ENCODE measurements at regions not wholly inside any gene's neighbourhood (a gene's known extent, or its start where the extent isn't known, plus 50 kb on each side); places are given as distances from the start of the nearest gene placed in this dataset.
"Not testable (repeated sequence)": the region's sequence is repeated elsewhere in the genome, so short reads cannot be mapped to it uniquely, and the experiment has no call there.

DNA sequence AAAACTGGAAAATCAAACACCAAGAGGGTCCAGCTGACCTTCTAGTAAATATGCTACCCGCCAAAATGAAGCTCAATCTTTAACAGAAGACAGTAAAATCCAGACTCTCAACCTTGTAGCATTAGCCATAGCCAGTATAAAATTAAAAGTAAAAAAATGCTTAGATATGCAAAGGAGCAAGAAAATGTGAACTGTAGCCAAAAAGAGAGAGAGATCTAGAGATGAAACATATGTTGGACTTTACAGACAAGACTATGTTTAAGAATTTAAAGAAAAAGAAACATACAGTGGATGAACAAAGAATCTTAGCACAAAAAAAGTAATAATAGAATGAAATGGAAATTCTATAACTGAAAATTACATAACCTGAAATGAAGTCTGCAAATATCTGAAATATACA, 344.5 kb downstream of the LRATD1 start:
- no peak for DNase-seq (ENCODE audit: low read depth in 2 of 2)

- no peak for DNase-seq (ENCODE audit: low read depth in 2 of 2)
Measured at GRCh38 chr2:14978845-14979244, 346.3 kb downstream of the LRATD1 start.

DNA sequence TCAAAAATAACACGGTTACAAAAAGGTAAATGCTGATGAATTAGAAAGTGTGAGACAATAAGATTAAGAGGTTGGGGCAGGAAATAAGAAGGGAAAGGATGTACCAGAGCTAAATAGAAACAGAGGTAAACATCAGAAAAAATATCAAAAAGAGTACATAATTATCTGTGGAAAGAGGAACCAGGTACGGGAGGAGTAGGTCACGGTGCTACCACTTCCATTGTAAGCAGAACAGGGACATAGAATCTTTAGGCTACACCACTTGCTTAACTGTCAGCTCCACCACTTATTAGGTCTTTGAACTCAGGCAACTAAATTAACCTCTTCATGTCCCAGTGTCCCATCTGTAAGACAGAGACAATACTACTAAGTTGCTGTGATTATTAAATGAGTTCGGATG, 350.3 kb downstream of the LRATD1 start:
- DNase-seq (ENCODE audit: low read depth in 2 of 2) = no peak

GRCh38 chr2:14988600-14988999, 356.1 kb downstream of the LRATD1 start:
- DNase-seq (ENCODE audit: low read depth in 2 of 2) = no peak

DNA sequence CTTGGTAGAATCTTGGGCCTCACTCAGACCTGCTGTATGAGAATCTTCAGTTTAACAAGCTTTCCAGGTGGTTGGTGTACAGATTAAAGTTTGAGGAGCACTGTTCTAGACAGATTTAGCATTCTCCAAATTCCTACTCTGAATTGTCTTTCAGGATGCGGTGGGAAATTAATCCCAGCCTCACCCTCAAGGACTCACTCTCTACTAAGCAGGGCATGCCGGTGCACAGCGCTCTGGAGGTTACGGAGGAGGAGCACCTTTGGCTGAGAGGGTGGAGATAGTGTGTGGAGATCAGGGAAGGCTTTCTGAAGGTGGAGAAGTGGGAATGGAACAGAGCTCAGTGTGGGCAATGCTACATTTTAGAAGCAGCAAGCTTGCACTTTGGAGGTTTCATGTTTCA, 359.2 kb downstream of the LRATD1 start:
- DNase-seq (ENCODE audit: low read depth in 2 of 2) = no peak

GRCh38 chr2:14994721-14995120, 362.2 kb downstream of the LRATD1 start:
- no peak for DNase-seq (ENCODE audit: low read depth in 2 of 2)

- DNase-seq (ENCODE audit: low read depth in 2 of 2) = no peak
Measured at GRCh38 chr2:14996351-14997014, 364.0 kb downstream of the LRATD1 start.

DNA sequence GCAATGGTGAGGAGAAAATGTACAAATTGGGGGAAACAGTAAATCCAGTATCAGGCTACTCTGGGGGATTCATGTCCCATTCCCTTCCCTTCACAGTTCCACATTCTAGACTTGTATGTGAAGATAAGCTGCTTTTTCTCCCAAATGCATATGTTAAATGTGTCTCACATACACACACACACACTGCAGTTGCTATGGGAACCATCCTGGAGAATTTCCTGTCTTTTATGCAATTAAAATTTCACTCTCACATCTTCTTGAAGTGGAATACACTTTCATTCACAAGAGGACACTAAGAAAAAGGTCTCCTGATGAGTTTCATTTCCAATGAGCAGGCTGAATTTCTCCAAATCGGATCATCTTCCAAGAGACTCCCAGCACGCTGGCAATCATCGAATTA, 366.0 kb downstream of the LRATD1 start:
- DNase-seq (ENCODE audit: low read depth in 2 of 2) = no peak

GRCh38 chr2:14999114-14999661, 366.7 kb downstream of the LRATD1 start:
- DNase-seq (ENCODE audit: low read depth in 2 of 2) = no peak

GRCh38 chr2:15002519-15002918, 370.0 kb downstream of the LRATD1 start:
- DNase-seq (ENCODE audit: low read depth in 2 of 2) = not testable (repeated sequence)

DNA sequence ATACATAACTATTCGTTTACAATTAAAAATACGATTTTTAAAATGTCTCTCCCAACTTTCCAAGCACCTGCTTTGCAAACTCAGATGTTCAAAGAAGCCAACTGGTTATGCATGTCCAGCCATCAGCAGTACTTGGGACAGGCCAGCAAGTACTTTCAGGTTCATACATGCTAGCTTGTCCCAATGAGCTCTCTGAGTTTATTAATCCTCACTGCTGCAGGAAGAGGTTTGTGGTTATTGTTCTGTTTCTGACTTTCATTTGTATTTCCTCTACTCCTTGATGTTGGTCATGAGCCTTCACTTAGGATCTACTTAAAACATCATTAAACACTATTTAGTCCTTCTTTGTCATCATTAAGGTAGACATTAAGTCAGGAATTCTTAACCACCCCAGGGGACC, 374.1 kb downstream of the LRATD1 start:
- DNase-seq (ENCODE audit: low read depth in 2 of 2) = no peak

DNA sequence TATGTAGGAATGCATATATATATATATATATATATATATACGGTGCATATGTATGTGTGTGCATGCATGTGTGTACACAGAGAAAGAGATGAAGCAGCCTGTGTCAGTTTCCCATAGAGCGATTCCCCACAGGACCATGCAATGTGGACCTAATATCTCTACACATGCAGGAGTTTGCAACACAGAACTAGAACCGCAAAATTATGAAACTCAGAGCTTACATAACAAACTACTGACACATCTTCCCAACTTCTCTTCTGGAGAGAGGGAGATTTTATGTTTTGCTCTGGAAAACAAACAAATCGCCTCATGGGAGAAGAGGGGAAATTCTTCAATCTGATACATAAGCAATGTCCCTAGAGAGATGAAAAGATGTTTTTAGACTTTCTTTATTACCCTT, 377.2 kb downstream of the LRATD1 start:
- DNase-seq (ENCODE audit: low read depth in 2 of 2) = no peak

DNA sequence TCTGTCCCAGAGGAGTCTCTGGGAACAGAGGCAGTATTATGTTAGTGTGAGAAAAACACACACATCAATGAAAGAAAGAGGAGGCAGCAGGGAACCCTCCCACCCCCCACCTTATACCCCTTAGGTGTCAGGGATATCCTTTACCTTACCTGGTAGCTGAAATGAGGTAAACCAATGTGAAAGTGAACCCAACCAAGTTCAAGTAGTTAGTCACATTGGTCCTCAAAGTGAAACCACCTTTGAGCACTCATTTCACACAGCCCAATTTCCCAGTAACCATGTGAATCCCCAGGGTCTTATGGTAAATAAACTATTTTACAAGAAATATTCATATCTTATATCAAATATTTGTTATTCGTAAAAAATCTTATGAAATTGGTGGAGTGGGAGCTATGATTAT, 377.8 kb downstream of the LRATD1 start:
- DNase-seq (ENCODE audit: low read depth in 2 of 2) = no peak

DNA sequence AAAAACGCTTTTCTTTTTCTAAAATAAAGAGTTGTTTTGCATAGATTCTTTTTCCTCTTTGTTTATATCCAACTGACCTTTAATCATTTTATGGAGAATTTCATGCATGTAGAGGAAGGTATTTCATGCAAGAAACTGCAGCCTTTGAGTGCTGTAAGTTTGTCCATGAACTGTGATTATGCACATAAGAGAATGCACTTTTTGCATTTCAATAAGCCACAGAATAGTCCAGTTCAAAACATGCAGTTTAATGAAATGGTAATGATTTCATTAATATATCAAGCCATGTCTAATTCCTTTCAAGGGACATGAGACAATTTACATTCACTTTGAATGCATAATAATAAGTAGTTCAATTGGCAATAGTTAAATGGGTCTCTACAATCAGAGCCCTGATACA, 386.3 kb downstream of the LRATD1 start:
- no peak for DNase-seq (ENCODE audit: low read depth in 2 of 2)

DNA sequence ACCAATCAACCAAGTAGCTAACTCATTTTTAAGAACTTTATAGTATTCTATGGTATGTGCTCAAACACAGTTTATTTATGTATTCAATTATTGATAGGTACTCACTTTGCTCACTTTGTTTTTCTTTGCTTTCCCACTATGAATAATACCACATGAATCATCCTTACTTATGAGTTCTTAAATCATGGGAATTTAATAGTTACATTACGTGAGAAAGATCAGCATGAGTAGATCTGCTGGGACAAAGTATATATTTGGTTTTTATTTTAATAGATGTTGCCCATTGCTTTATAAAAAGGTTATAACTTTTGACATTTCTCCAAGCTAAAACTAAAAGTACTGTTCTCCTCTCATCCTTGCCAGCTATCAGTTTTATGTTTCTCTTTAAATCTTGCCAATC, 390.7 kb downstream of the LRATD1 start:
- DNase-seq (ENCODE audit: low read depth in 2 of 2) = no peak

- DNase-seq (ENCODE audit: low read depth in 2 of 2) = no peak
Measured at GRCh38 chr2:15028406-15028805, 395.9 kb downstream of the LRATD1 start.

GRCh38 chr2:15031745-15032240, 399.3 kb downstream of the LRATD1 start:
- DNase-seq (ENCODE audit: low read depth in 2 of 2) = no peak

DNA sequence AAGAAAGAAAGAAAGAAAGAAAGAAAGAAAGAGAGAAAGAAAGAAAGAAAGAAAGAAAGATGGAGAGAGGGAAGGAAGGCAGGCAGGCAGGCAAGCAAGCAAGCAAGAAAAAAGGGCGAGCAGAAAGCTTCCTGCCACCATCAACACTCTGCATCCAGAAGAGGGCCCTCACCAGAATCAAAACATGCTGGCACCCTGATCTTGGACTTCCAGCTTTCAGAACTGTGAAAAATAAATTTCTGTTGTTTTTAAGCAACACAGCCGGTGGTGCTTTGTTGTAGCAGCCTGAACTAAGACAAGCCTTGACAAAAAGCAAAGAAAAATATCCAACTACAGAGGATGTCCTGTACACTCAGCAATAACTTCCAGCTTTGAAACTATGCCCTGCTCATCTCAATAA, 401.7 kb downstream of the LRATD1 start:
- DNase-seq (ENCODE audit: low read depth in 2 of 2) = no peak

DNA sequence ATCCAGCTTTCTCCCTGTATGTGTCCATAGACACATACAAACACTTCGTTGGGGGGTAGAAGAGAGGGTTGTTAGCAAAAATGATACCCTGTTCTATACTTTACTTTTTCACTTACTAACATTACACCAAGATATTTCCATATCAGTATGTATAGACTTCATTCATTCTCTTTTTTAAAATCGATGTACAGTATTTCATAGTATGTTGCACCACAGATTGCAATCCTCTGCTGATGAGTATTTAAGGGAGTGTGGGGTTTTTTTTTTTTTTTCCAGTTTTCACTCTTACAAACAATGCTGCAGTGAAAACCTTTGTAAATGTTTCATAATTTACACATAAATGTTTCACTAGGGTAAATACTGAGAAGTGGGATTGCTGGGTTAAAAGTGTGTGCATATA, 402.3 kb downstream of the LRATD1 start:
- DNase-seq (ENCODE audit: low read depth in 2 of 2) = no peak

DNA sequence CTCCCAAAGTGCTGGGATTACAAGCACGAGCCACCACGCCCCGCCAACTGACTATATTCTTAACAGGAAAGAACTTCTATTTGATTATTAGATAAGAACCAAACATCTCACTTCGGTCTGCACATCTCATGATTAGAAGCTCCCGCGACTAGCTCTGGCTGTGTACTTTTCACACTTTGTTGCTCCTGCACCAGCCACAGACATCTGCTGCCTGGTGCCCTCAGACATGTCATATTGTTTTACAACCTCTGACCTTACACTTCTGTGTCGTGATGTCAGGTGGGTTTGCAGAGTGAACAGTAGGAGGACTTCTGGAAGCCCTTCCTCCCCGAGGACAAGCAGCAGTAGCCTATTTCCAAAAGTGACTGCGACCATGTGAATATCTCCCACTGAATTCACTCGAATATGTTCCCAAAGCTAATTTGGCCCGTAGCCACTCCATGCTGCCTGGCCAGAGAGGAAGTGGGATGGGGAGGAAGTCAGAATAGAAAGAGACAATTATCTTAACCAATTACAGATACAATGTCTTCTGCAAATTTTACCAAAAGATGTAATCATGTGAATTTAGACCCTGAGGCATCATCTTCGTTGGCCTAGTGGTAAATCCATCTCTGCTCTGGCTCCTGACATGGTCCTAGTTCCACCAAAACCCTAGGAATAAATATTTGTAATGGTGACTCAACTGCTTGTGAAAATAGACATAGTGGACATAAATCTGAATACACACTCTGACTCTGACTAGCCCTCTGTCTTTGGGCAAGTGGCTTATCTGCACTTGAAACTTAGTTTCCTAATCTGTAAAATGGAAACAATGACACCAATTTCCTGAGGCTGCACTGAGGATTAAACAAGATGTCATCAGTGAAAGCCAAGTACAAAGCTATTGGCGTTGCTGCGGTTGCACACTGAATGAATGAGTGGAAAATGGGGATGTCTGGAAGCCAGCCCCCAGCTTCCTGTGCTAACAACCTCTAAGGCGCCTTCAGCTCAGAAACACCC, 406.1 kb downstream of the LRATD1 start:
- DNase-seq (ENCODE audit: low read depth in 2 of 2) = no peak

DNA sequence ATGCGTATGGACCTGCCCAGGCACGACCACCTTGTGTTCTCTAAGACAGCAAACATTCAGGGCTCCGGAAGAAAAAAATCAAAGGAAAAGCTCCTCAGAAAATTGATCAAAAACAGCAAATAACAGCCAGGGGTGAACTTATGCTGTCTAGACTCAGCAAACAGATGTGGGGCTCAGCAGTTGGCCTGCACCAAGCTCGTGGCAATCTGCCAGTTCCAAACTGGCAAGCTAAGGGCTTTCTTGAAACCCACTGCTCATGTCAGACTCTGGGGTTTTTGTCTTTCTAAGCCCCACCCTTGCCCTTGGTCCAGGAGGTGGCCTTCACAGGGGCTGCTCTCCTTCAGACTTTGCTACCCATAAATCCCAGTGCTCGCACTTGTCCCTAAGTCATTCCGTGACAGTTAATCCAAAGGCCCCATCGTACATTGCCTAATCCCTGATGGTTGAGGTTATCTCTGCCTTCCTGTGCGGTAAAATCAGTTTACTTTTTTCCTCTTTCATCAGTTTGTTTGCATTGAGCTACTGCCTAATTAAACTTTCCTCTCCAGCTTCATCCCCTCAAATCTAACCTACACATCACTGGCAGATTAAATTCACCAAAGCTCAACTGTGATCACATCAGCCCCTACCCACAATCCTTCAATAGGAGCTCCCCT, 408.0 kb downstream of the LRATD1 start:
- DNase-seq (ENCODE audit: low read depth in 2 of 2) = no peak

- DNase-seq (ENCODE audit: low read depth in 2 of 2) = no peak
Measured at GRCh38 chr2:15041429-15041837, 408.9 kb downstream of the LRATD1 start.
